ENCODE measurements at regions not wholly inside any gene's neighbourhood (a gene's known extent, or its start where the extent isn't known, plus 50 kb on each side); places are given as distances from the start of the nearest gene placed in this dataset.

- no peaks in the 10 kb centered on the region for H3K36me3 ChIP-seq (ENCODE audit: insufficient read depth, low read length)
- H3K9me2 ChIP-seq (ENCODE audit: insufficient read depth, low read length), result no peaks in the 10 kb centered on the region
- intact Hi-C loops (cut with micrococcal nuclease; ENCODE audit: unreplicated experiment), result no loop called here
- H4K20me1 ChIP-seq (ENCODE audit: insufficient read depth, low read length), result no peaks in the 10 kb centered on the region
- ChIA-PET CTCF (ENCODE audit: unreplicated experiment) (no interaction called here), POLR2A (interaction anchor here (0.9 to 1.5 kb wide), 3 partner anchors 17 to 103 kb away, joined by 3 to 6 read pairs (median 5); no protein-coding TSS in a partner anchor)
- no peak overlapping the region for H3K4me3 ChIP-seq (ENCODE audit: low read depth, low read length, poor library complexity, severe bottlenecking)
- no peak for DNase-seq (ENCODE audit: low spot score)
- H3K4me2 ChIP-seq (ENCODE audit: low read length), result no peak overlapping the region
- no peak overlapping the region for H3K27ac ChIP-seq (ENCODE audit: low read depth, low read length, poor library complexity, severe bottlenecking)
- H2AFZ ChIP-seq (ENCODE audit: low read length), result no peak overlapping the region
- TF ChIP-seq EZH2phosphoT487 (IDR thresholded peaks at IDR 0.05; ENCODE audit: borderline replicate concordance, low read depth, low read length), result no peak
- TF ChIP-seq CTCF (conservative IDR thresholded peaks at IDR 0.05; ENCODE audit: low read length), result no peak
- no TSS peak for BruUV-seq (replicated peaks)
- no peaks in the 10 kb centered on the region for H3K9me3 ChIP-seq (ENCODE audit: low read length)
- H3K79me2 ChIP-seq (ENCODE audit: insufficient read depth, low read depth, low read length), result no peaks in the 10 kb centered on the region
- H3K4me1 ChIP-seq (ENCODE audit: insufficient read depth, low read length, poor library complexity, severe bottlenecking), result peaks cover 29% of the 10 kb centered on the region
Observed at GRCh38 chr5:158180407-158180806, 321.5 kb upstream of the CLINT1 start.

DNA sequence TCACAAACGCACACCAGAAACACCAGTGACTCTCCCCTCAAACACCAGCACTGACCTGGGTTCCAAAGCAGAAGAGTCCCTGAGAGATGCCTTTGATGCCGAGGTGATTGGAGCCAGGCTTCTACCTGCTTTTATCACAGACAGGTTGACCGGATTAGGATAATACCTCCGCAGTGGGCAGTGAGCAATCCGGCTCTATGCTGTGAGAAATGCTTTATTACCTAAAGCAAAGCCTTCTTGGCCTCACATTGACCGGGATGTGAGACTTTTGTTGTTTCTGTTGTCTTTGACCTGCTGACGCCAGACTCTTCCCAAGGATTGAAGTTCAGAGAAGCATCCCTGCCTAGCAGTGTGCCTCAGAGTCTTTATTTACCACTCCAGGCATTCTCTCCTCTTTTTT lies 320.3 kb upstream of the CLINT1 start:
- BruUV-seq (replicated peaks), result no TSS peak
- Histone ChIP-seq H3K4me2 (ENCODE audit: low read length) (no peak overlapping the region), H3K27ac (ENCODE audit: low read depth, low read length, poor library complexity, severe bottlenecking) (no peak overlapping the region), H3K9me2 (ENCODE audit: insufficient read depth, low read length) (no peaks in the 10 kb centered on the region), H3K36me3 (ENCODE audit: insufficient read depth, low read length) (no peaks in the 10 kb centered on the region), H3K4me3 (ENCODE audit: low read depth, low read length, poor library complexity, severe bottlenecking) (no peak overlapping the region), H3K9me3 (ENCODE audit: low read length) (no peaks in the 10 kb centered on the region), H2AFZ (ENCODE audit: low read length) (no peak overlapping the region), H4K20me1 (ENCODE audit: insufficient read depth, low read length) (no peaks in the 10 kb centered on the region), H3K79me2 (ENCODE audit: insufficient read depth, low read depth, low read length) (no peaks in the 10 kb centered on the region), H3K4me1 (ENCODE audit: insufficient read depth, low read length, poor library complexity, severe bottlenecking) (peaks cover 36% of the 10 kb centered on the region)
- TF ChIP-seq CTCF (conservative IDR thresholded peaks at IDR 0.05; ENCODE audit: low read length), result no peak
- intact Hi-C loops (cut with micrococcal nuclease; ENCODE audit: unreplicated experiment), result loop anchor here (5.0 kb wide), 5 partner anchors 48 to 778 kb away; no protein-coding TSS in a partner anchor
- ChIA-PET CTCF (ENCODE audit: unreplicated experiment) (interaction anchor here (0.5 kb wide), 1 partner anchor 322 kb away, joined by 4 read pairs; no protein-coding TSS in a partner anchor), POLR2A (interaction anchor here (1.5 kb wide), 1 partner anchor 18 kb away, joined by 5 read pairs; no protein-coding TSS in a partner anchor)
- DNase-seq (ENCODE audit: low spot score), result no peak

- H3K9me2 ChIP-seq (ENCODE audit: insufficient read depth, low read length), result no peaks in the 10 kb centered on the region
- intact Hi-C loops (cut with micrococcal nuclease; ENCODE audit: unreplicated experiment), result loop anchor here (5.0 kb wide), 5 partner anchors 49 to 779 kb away; no protein-coding TSS in a partner anchor
- H3K4me3 ChIP-seq (ENCODE audit: low read depth, low read length, poor library complexity, severe bottlenecking), result no peak overlapping the region
- CTCF ChIA-PET (ENCODE audit: unreplicated experiment), result no interaction called here
- H2AFZ ChIP-seq (ENCODE audit: low read length), result no peak overlapping the region
- peaks cover 36% of the 10 kb centered on the region for H3K4me1 ChIP-seq (ENCODE audit: insufficient read depth, low read length, poor library complexity, severe bottlenecking)
- POLR2A ChIA-PET, result interaction anchor here (0.8 kb wide), 1 partner anchor 19 kb away, joined by 3 read pairs; no protein-coding TSS in a partner anchor
- no peaks in the 10 kb centered on the region for H3K79me2 ChIP-seq (ENCODE audit: insufficient read depth, low read depth, low read length)
- TF ChIP-seq EZH2phosphoT487 (IDR thresholded peaks at IDR 0.05; ENCODE audit: borderline replicate concordance, low read depth, low read length) (no peak), CTCF (conservative IDR thresholded peaks at IDR 0.05; ENCODE audit: low read length) (no peak)
- DNase-seq (ENCODE audit: low spot score), result no peak
- H3K4me2 ChIP-seq (ENCODE audit: low read length), result no peak overlapping the region
- no peaks in the 10 kb centered on the region for H3K36me3 ChIP-seq (ENCODE audit: insufficient read depth, low read length)
- H4K20me1 ChIP-seq (ENCODE audit: insufficient read depth, low read length), result no peaks in the 10 kb centered on the region
- H3K27ac ChIP-seq (ENCODE audit: low read depth, low read length, poor library complexity, severe bottlenecking), result no peak overlapping the region
- no TSS peak for BruUV-seq (replicated peaks)
- no peaks in the 10 kb centered on the region for H3K9me3 ChIP-seq (ENCODE audit: low read length)
Observed at GRCh38 chr5:158178535-158178934, 319.6 kb upstream of the CLINT1 start.
